GM12865 (cell line): ENCODE measurements at regions not wholly inside any gene's neighbourhood (a gene's known extent, or its start where the extent isn't known, plus 50 kb on each side); places are given as distances from the start of the nearest gene placed in this dataset.
A peak's percentile ranks its signal among the peaks of the same experiment; 100 is the strongest.

Experiments used
- DNase-seq: peaks from one replicate; pipeline ENCODE4 v3.0.0; 2010; ENCODE audit warnings: low read depth
- H3K4me3 ChIP-seq: 2 replicates; pipeline ENCODE4 v1.5.1; 2011; ENCODE audit warnings: mild to moderate bottlenecking, low read depth, low read length, control low read depth
- CTCF ChIP-seq: IDR thresholded peaks from 2 replicates; pipeline ENCODE4 v1.5.1; 2011; ENCODE audit warnings: low read length, control low read depth, low read depth, inconsistent platforms; ENCODE audit not compliant: insufficient read depth; ENCODE audit errors: missing control alignments

GRCh38 chr10:107430446-107430845 lies 265.9 kb upstream of the SORCS1 start:
- TF ChIP-seq CTCF: no peak
- no peak overlapping the region for H3K4me3 ChIP-seq
- DNase-seq: no peak

GRCh38 chr10:107427016-107427415 lies 262.5 kb upstream of the SORCS1 start:
- H3K4me3 ChIP-seq: no peak overlapping the region
- TF ChIP-seq CTCF: no peak
- no peak for DNase-seq

GRCh38 chr10:107425931-107426553 lies 261.5 kb upstream of the SORCS1 start:
- no peak for TF ChIP-seq CTCF
- DNase-seq: peak; percentile 53
- peak overlapping the region; percentile 57 for H3K4me3 ChIP-seq

GRCh38 chr10:107424628-107425027 lies 260.1 kb upstream of the SORCS1 start:
- no peak overlapping the region for H3K4me3 ChIP-seq
- TF ChIP-seq CTCF: no peak

GRCh38 chr10:107423903-107424302 lies 259.4 kb upstream of the SORCS1 start:
- no peak overlapping the region for H3K4me3 ChIP-seq
- DNase-seq: no peak
- TF ChIP-seq CTCF: no peak

More at GRCh38 chr10:107424628-107425027, 260.1 kb upstream of the SORCS1 start:
- no peak for DNase-seq

GRCh38 chr10:107422681-107423080 lies 258.2 kb upstream of the SORCS1 start:
- DNase-seq: no peak
- no peak for TF ChIP-seq CTCF
- H3K4me3 ChIP-seq: no peak overlapping the region

- no peak for TF ChIP-seq CTCF
- H3K4me3 ChIP-seq: no peak overlapping the region
- no peak for DNase-seq
Observed at GRCh38 chr10:107420196-107420595, 255.7 kb upstream of the SORCS1 start.
